Upper lobe of left lung (tissue), 4 donors: ENCODE measurements at regions not wholly inside any gene's neighbourhood (a gene's known extent, or its start where the extent isn't known, plus 50 kb on each side); places are given as distances from the start of the nearest gene placed in this dataset.

Experiments
- POLR2A ChIP-seq, 4 donors: fragments of 450-650 bp; IDR thresholded peaks; one replicate each; pipeline ENCODE4 v1.5.1; 2016 to 2017; ENCODE audit warnings: antibody characterized with exemption in 4 of 4, mild to moderate bottlenecking in 2 of 4
- POLR2AphosphoS5 ChIP-seq, 2 donors: sonication (generic); formaldehyde crosslinking; IDR thresholded peaks; one replicate each; pipeline ENCODE4 v1.5.1; 2017; ENCODE audit warnings: antibody characterized with exemption in 2 of 2
- TF ChIP-seq, protein P1 (sequence below), 6 experiments: fragments of 450-650 bp in 4 of 6; fragments of 200-600 bp in 2 of 6; sonication (generic) in 2 of 6; IDR thresholded peaks; one replicate each; pipeline ENCODE4 v1.5.1; 2016 to 2019; ENCODE audit warnings: antibody characterized with exemption in 6 of 6

DNA sequence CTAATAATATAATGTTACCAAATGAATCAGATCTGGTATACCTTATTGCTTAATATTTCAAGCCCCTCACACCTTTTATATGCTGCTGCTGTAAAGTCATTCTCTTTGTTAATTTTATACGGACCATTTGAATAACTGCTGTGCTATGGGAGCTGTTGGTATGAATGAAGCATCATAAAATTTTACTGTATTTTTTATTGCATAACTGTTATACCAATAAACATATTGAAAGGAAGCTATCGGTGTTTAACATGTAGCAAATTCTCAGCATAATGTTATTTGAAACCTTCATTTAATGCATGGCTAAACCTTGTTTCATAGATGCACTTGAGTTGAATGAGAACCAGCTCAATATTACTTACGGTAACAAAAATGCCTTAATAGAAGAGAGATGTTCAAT lies 1040.3 kb downstream of the SOCS6 start:
- TF ChIP-seq POLR2AphosphoS5 (IDR thresholded peaks at IDR 0.05) (no peak), POLR2A (IDR thresholded peaks at IDR 0.05) (no peak)
- TF ChIP-seq, protein P1, sequence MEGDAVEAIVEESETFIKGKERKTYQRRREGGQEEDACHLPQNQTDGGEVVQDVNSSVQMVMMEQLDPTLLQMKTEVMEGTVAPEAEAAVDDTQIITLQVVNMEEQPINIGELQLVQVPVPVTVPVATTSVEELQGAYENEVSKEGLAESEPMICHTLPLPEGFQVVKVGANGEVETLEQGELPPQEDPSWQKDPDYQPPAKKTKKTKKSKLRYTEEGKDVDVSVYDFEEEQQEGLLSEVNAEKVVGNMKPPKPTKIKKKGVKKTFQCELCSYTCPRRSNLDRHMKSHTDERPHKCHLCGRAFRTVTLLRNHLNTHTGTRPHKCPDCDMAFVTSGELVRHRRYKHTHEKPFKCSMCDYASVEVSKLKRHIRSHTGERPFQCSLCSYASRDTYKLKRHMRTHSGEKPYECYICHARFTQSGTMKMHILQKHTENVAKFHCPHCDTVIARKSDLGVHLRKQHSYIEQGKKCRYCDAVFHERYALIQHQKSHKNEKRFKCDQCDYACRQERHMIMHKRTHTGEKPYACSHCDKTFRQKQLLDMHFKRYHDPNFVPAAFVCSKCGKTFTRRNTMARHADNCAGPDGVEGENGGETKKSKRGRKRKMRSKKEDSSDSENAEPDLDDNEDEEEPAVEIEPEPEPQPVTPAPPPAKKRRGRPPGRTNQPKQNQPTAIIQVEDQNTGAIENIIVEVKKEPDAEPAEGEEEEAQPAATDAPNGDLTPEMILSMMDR (IDR thresholded peaks at IDR 0.05) = no peak
